Naive thymus-derived CD8-positive, alpha-beta T cell (primary cell): ENCODE measurements at regions not wholly inside any gene's neighbourhood (a gene's known extent, or its start where the extent isn't known, plus 50 kb on each side); places are given as distances from the start of the nearest gene placed in this dataset.

Source experiments
- ATAC-seq, 2 donors: fragments of 150-1000 bp; cut with Tn5 transposase in 1 of 2; sonication (Bioruptor Pico), chemical (Tn5 transposase) in 1 of 2; 1 replicate in 1 of 2; 2 replicates in 1 of 2; pipeline ENCODE4 v1.10.0; 2021; ENCODE audit warnings: mild to moderate bottlenecking in 2 of 2, moderate library complexity in 2 of 2
- POLR2A ChIA-PET: fragments of 350-600 bp; sonication (Branson Sonifier 250); formaldehyde crosslinking; loops from one replicate; lab custom pipeline; 2021; ENCODE audit warnings: antibody characterized with exemption; lab: Charles Lee
- DNase-seq, 10 donors: peaks; one replicate each; pipeline versions ENCODE4 v3.0.0 to v3.0.0-alpha.2; 2020 to 2022
- H3K27ac Mint-ChIP-seq, 10 donors: one replicate each; pipeline ENCODE4 v1.8.0; 2020 to 2022; ENCODE audit warnings: mild to moderate bottlenecking in 10 of 10, mixed read lengths in 10 of 10, moderate library complexity in 4 of 10, inconsistent platforms in 1 of 10
- H3K27me3 Mint-ChIP-seq, 5 donors: one replicate each; pipeline ENCODE4 v1.8.0; 2021 to 2022; ENCODE audit warnings: mixed read lengths in 5 of 5
- H3K36me3 Mint-ChIP-seq, 3 donors: one replicate each; pipeline ENCODE4 v1.8.0; 2020 to 2022; ENCODE audit warnings: mixed read lengths in 3 of 3, mild to moderate bottlenecking in 2 of 3, inconsistent platforms in 1 of 3
- H3K4me1 Mint-ChIP-seq, 4 donors: one replicate each; pipeline ENCODE4 v1.8.0; 2021 to 2022; ENCODE audit warnings: mixed read lengths in 4 of 4
- H3K4me3 Mint-ChIP-seq, 10 donors: one replicate each; pipeline ENCODE4 v1.8.0; 2020 to 2022; ENCODE audit warnings: mild to moderate bottlenecking in 10 of 10, mixed read lengths in 10 of 10, moderate library complexity in 6 of 10, inconsistent platforms in 1 of 10
- H3K9me3 Mint-ChIP-seq, 9 donors: one replicate each; pipeline ENCODE4 v1.8.0; 2020 to 2022; ENCODE audit warnings: mixed read lengths in 9 of 9, mild to moderate bottlenecking in 3 of 9, inconsistent platforms in 1 of 9, moderate library complexity in 1 of 9

- Mint-ChIP-seq H3K9me3 (no peaks in the 10 kb centered on the region), H3K4me3 (peak overlapping the region in 8 of 10 donors; percentile 15 to 78 (median 44)), H3K36me3 (no peaks in the 10 kb centered on the region), H3K27me3 (peaks cover 0 to 1% (median 0%) of the 10 kb centered on the region in 5 donors), H3K27ac (peak overlapping the region in 5 of 10 donors; percentile 9 to 77 (median 65)), H3K4me1 (peaks cover 24 to 47% (median 36%) of the 10 kb centered on the region in 4 donors)
- ATAC-seq (no peak), DNase-seq (no peak)
- POLR2A ChIA-PET, result no interaction called here
Measured at GRCh38 chr4:108484187-108484586, 136.2 kb upstream of the RPL34 start.

GRCh38 chr4:108483650-108484049, 136.7 kb upstream of the RPL34 start:
- peaks cover 23 to 47% (median 36%) of the 10 kb centered on the region in 4 donors for H3K4me1 Mint-ChIP-seq
- no peaks in the 10 kb centered on the region for H3K27me3 Mint-ChIP-seq
- ATAC-seq (peak in 1 of 2 donors; percentile 41), DNase-seq (no peak)
- no peaks in the 10 kb centered on the region for H3K9me3 Mint-ChIP-seq
- POLR2A ChIA-PET, result interaction anchor here (0.6 kb wide), 1 partner anchor 41 kb away, joined by 3 read pairs; no protein-coding TSS in a partner anchor
- H3K36me3 Mint-ChIP-seq, result no peaks in the 10 kb centered on the region
- H3K27ac Mint-ChIP-seq, result peak overlapping the region; percentile 49 to 89 (median 76)
- H3K4me3 Mint-ChIP-seq, result peak overlapping the region; percentile 40 to 79 (median 76)

GRCh38 chr4:108483079-108483478, 137.3 kb upstream of the RPL34 start:
- H3K27ac Mint-ChIP-seq, result peak overlapping the region; percentile 52 to 89 (median 76)
- H3K9me3 Mint-ChIP-seq, result no peaks in the 10 kb centered on the region
- DNase-seq, result peak in 4 of 10 donors; percentile 7 to 27 (median 22)
- no peaks in the 10 kb centered on the region for H3K36me3 Mint-ChIP-seq
- peak overlapping the region; percentile 51 to 79 (median 76) for H3K4me3 Mint-ChIP-seq
- H3K4me1 Mint-ChIP-seq, result peaks cover 23 to 47% (median 36%) of the 10 kb centered on the region in 4 donors
- ATAC-seq, result peak; percentile 70 to 75
- H3K27me3 Mint-ChIP-seq, result no peaks in the 10 kb centered on the region
- POLR2A ChIA-PET, result interaction anchor here (0.6 kb wide), 1 partner anchor 42 kb away, joined by 3 read pairs; no protein-coding TSS in a partner anchor

GRCh38 chr4:108480881-108481280, 139.5 kb upstream of the RPL34 start:
- H3K4me3 Mint-ChIP-seq, result no peak overlapping the region
- peak overlapping the region in 1 of 10 donors; percentile 49 for H3K27ac Mint-ChIP-seq
- DNase-seq, result no peak
- no peak for ATAC-seq
- no peaks in the 10 kb centered on the region for H3K27me3 Mint-ChIP-seq
- POLR2A ChIA-PET, result interaction anchor here (1.1 kb wide), 1 partner anchor 13 kb away, joined by 4 read pairs; no protein-coding TSS in a partner anchor
- H3K36me3 Mint-ChIP-seq, result no peaks in the 10 kb centered on the region
- no peaks in the 10 kb centered on the region for H3K9me3 Mint-ChIP-seq
- peaks cover 22 to 43% (median 34%) of the 10 kb centered on the region in 4 donors for H3K4me1 Mint-ChIP-seq

GRCh38 chr4:108477527-108478108, 142.8 kb upstream of the RPL34 start:
- H3K36me3 Mint-ChIP-seq, result no peaks in the 10 kb centered on the region
- no peak for DNase-seq

GRCh38 chr4:108473163-108473720, 147.1 kb upstream of the RPL34 start:
- DNase-seq, result peak in 1 of 10 donors; percentile 20
- no peaks in the 10 kb centered on the region for H3K36me3 Mint-ChIP-seq
- no peaks in the 10 kb centered on the region for H3K9me3 Mint-ChIP-seq
- H3K4me1 Mint-ChIP-seq, result peaks cover 4 to 46% (median 13%) of the 10 kb centered on the region in 4 donors
- H3K27ac Mint-ChIP-seq, result peak overlapping the region in 1 of 10 donors; percentile 46
- peak in 1 of 2 donors; percentile 42 for ATAC-seq
- H3K27me3 Mint-ChIP-seq, result no peaks in the 10 kb centered on the region
- POLR2A ChIA-PET, result interaction anchor here (0.6 kb wide), 1 partner anchor 32 kb away, joined by 6 read pairs; no protein-coding TSS in a partner anchor
- no peak overlapping the region for H3K4me3 Mint-ChIP-seq

More at GRCh38 chr4:108477527-108478108, 142.8 kb upstream of the RPL34 start:
- Mint-ChIP-seq H3K9me3 (no peaks in the 10 kb centered on the region), H3K4me3 (no peak overlapping the region), H3K27me3 (no peaks in the 10 kb centered on the region), H3K4me1 (peaks cover 4 to 27% (median 14%) of the 10 kb centered on the region in 4 donors), H3K27ac (no peak overlapping the region)
- POLR2A ChIA-PET, result interaction anchor here (0.5 kb wide), 1 partner anchor 309 kb away, joined by 3 read pairs; the partner anchor contains the start of gene LEF1
- ATAC-seq, result no peak

GRCh38 chr4:108466936-108467902, 153.2 kb upstream of the RPL34 start:
- H3K27ac Mint-ChIP-seq, result peak overlapping the region; percentile 46 to 99 (median 95)
- POLR2A ChIA-PET, result interaction anchor here (0.6 to 2.3 kb wide), 15 partner anchors 8 to 431 kb away, joined by 3 to 16 read pairs (median 4); no protein-coding TSS in a partner anchor
- H3K4me1 Mint-ChIP-seq, result peaks cover 26 to 55% (median 40%) of the 10 kb centered on the region in 4 donors
- H3K27me3 Mint-ChIP-seq, result no peaks in the 10 kb centered on the region
- ATAC-seq (peak; percentile 85), DNase-seq (peak in 7 of 10 donors; percentile 13 to 70 (median 41))
- no peaks in the 10 kb centered on the region for H3K36me3 Mint-ChIP-seq
- peak overlapping the region; percentile 66 to 92 (median 79) for H3K4me3 Mint-ChIP-seq
- H3K9me3 Mint-ChIP-seq, result no peaks in the 10 kb centered on the region

- no peaks in the 10 kb centered on the region for H3K36me3 Mint-ChIP-seq
- no peaks in the 10 kb centered on the region for H3K27me3 Mint-ChIP-seq
- peaks cover 26 to 56% (median 40%) of the 10 kb centered on the region in 4 donors for H3K4me1 Mint-ChIP-seq
- peak overlapping the region; percentile 46 to 99 (median 94) for H3K27ac Mint-ChIP-seq
- POLR2A ChIA-PET, result interaction anchor here (0.8 to 2.3 kb wide), 10 partner anchors 9 to 430 kb away, joined by 3 to 16 read pairs (median 4); no protein-coding TSS in a partner anchor
- DNase-seq (peak in 4 of 10 donors; percentile 2 to 27 (median 20)), ATAC-seq (peak; percentile 36 to 38)
- peaks cover 0 to 2% (median 0%) of the 10 kb centered on the region in 9 donors for H3K9me3 Mint-ChIP-seq
- H3K4me3 Mint-ChIP-seq, result peak overlapping the region; percentile 66 to 83 (median 76)
Measured at GRCh38 chr4:108465886-108466500, 154.4 kb upstream of the RPL34 start.

- Mint-ChIP-seq H3K27me3 (no peaks in the 10 kb centered on the region), H3K27ac (no peak overlapping the region), H3K36me3 (no peaks in the 10 kb centered on the region), H3K4me1 (peaks cover 0 to 9% (median 4%) of the 10 kb centered on the region in 4 donors), H3K4me3 (no peak overlapping the region), H3K9me3 (peaks cover 0 to 2% (median 0%) of the 10 kb centered on the region in 9 donors)
- POLR2A ChIA-PET, result interaction anchor here (1.1 to 1.3 kb wide), 2 partner anchors 9 to 26 kb away, joined by 3 to 4 read pairs; no protein-coding TSS in a partner anchor
- DNase-seq (no peak), ATAC-seq (no peak)
Measured at GRCh38 chr4:108458681-108459080, 161.7 kb upstream of the RPL34 start.

GRCh38 chr4:108454227-108454626, 166.1 kb upstream of the RPL34 start:
- H3K4me3 Mint-ChIP-seq, result no peak overlapping the region
- ATAC-seq (no peak), DNase-seq (no peak)
- POLR2A ChIA-PET, result no interaction called here
- no peaks in the 10 kb centered on the region for H3K36me3 Mint-ChIP-seq
- no peak overlapping the region for H3K27ac Mint-ChIP-seq
- H3K9me3 Mint-ChIP-seq, result no peaks in the 10 kb centered on the region
- peaks cover 3 to 9% (median 5%) of the 10 kb centered on the region in 4 donors for H3K4me1 Mint-ChIP-seq
- peaks cover 0 to 3% (median 0%) of the 10 kb centered on the region in 5 donors for H3K27me3 Mint-ChIP-seq

- DNase-seq (no peak), ATAC-seq (no peak)
- Mint-ChIP-seq H3K4me3 (no peak overlapping the region), H3K27ac (no peak overlapping the region), H3K9me3 (no peaks in the 10 kb centered on the region), H3K36me3 (no peaks in the 10 kb centered on the region), H3K4me1 (peaks cover 6 to 11% (median 8%) of the 10 kb centered on the region in 4 donors), H3K27me3 (peaks cover 0 to 3% (median 0%) of the 10 kb centered on the region in 5 donors)
- POLR2A ChIA-PET, result interaction anchor here (0.7 to 1.1 kb wide), 2 partner anchors 10 to 14 kb away, joined by 3 to 5 read pairs; no protein-coding TSS in a partner anchor
Measured at GRCh38 chr4:108453366-108453765, 167.0 kb upstream of the RPL34 start.
